Thyroid gland (tissue), 4 donors: ENCODE measurements at regions not wholly inside any gene's neighbourhood (a gene's known extent, or its start where the extent isn't known, plus 50 kb on each side); places are given as distances from the start of the nearest gene placed in this dataset.

Source experiments
- CTCF ChIP-seq, 6 experiments: fragments of 200-600 bp in 3 of 6; fragments of 450-650 bp in 3 of 6; sonication (generic) in 3 of 6; IDR thresholded peaks; one replicate each; pipeline ENCODE4 v1.5.1; 2016 to 2019; ENCODE audit warnings: antibody characterized with exemption in 6 of 6, mild to moderate bottlenecking in 2 of 6, inconsistent platforms in 1 of 6, moderate library complexity in 1 of 6
- POLR2A ChIP-seq, 2 donors: fragments of 450-650 bp; IDR thresholded peaks; one replicate each; pipeline ENCODE4 v1.6.1; 2017; ENCODE audit warnings: antibody characterized with exemption in 2 of 2, mild to moderate bottlenecking in 2 of 2, moderate library complexity in 1 of 2

GRCh38 chr4:104829761-104830160 is 316.9 kb upstream of the TET2 start:
- TF ChIP-seq CTCF (IDR thresholded peaks at IDR 0.05), result no peak
- TF ChIP-seq POLR2A (IDR thresholded peaks at IDR 0.05), result no peak
